Esophagus squamous epithelium (tissue), 4 donors: ENCODE measurements at regions not wholly inside any gene's neighbourhood (a gene's known extent, or its start where the extent isn't known, plus 50 kb on each side); places are given as distances from the start of the nearest gene placed in this dataset.
"Not testable (repeated sequence)": the region's sequence is repeated elsewhere in the genome, so short reads cannot be mapped to it uniquely, and the experiment has no call there.

ENCODE experiments used
- POLR2A ChIP-seq, 4 donors: fragments of 450-650 bp; IDR thresholded peaks; one replicate each; pipeline ENCODE4 v1.6.1; 2017; ENCODE audit warnings: antibody characterized with exemption in 4 of 4, mild to moderate bottlenecking in 4 of 4, moderate library complexity in 3 of 4
- TF ChIP-seq, protein P1 (sequence below), 6 experiments: fragments of 450-650 bp in 4 of 6; fragments of 200-600 bp in 2 of 6; sonication (generic) in 2 of 6; IDR thresholded peaks; one replicate each; pipeline ENCODE4 v1.5.1; 2016 to 2019; ENCODE audit warnings: antibody characterized with exemption in 6 of 6, mild to moderate bottlenecking in 4 of 6, moderate library complexity in 4 of 6

DNA sequence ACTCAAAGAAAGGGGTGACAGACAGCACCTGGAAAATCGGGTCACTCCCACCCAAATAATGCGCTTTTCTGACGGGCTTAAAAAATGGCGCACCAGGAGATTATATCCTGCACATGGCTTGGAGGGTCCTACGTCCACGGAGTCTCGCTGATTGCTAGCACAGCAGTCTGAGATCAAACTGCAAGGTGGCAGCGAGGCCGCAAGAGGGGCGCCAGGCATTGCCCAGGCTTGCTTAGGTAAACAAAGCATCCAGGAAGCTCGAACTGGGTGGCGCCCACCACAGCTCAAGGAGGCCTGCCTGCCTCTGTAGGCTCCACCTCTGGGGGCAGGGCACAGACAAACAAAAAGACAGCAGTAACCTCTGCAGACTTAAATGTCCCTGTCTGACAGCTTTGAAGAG is 741.5 kb downstream of the BCKDHB start:
- TF ChIP-seq, protein P1, sequence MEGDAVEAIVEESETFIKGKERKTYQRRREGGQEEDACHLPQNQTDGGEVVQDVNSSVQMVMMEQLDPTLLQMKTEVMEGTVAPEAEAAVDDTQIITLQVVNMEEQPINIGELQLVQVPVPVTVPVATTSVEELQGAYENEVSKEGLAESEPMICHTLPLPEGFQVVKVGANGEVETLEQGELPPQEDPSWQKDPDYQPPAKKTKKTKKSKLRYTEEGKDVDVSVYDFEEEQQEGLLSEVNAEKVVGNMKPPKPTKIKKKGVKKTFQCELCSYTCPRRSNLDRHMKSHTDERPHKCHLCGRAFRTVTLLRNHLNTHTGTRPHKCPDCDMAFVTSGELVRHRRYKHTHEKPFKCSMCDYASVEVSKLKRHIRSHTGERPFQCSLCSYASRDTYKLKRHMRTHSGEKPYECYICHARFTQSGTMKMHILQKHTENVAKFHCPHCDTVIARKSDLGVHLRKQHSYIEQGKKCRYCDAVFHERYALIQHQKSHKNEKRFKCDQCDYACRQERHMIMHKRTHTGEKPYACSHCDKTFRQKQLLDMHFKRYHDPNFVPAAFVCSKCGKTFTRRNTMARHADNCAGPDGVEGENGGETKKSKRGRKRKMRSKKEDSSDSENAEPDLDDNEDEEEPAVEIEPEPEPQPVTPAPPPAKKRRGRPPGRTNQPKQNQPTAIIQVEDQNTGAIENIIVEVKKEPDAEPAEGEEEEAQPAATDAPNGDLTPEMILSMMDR (IDR thresholded peaks at IDR 0.05): not testable (repeated sequence)
- not testable (repeated sequence) for TF ChIP-seq POLR2A (IDR thresholded peaks at IDR 0.05)
